H7 (cell line): ENCODE measurements at regions not wholly inside any gene's neighbourhood (a gene's known extent, or its start where the extent isn't known, plus 50 kb on each side); places are given as distances from the start of the nearest gene placed in this dataset.
"Not testable (repeated sequence)": the region's sequence is repeated elsewhere in the genome, so short reads cannot be mapped to it uniquely, and the experiment has no call there.

Experiments used
- DNase-seq: peaks from one replicate; pipeline ENCODE4 v3.0.0; 2012
- H3K27me3 ChIP-seq: 2 replicates; pipeline ENCODE4 v1.6.0; 2011; ENCODE audit warnings: mild to moderate bottlenecking, low read length; ENCODE audit not compliant: control insufficient read depth, insufficient read depth
- H3K36me3 ChIP-seq: replicated peaks from 2 replicates; pipeline ENCODE4 v1.5.1; 2011; ENCODE audit warnings: low read length; ENCODE audit not compliant: control insufficient read depth, insufficient read depth
- H3K4me3 ChIP-seq: 2 replicates; pipeline ENCODE4 v1.5.1; 2011; ENCODE audit warnings: low read depth, mild to moderate bottlenecking, control low read depth, low read length, moderate library complexity; ENCODE audit not compliant: insufficient read depth

- no peak for DNase-seq
- no peak overlapping the region for H3K4me3 ChIP-seq
- H3K36me3 ChIP-seq: no peaks in the 10 kb centered on the region
- H3K27me3 ChIP-seq: no peaks in the 10 kb centered on the region
These were observed 107.7 kb upstream of the ZNF648 start for GRCh38 chr1:182169203-182169602.

- Histone ChIP-seq H3K36me3 (no peaks in the 10 kb centered on the region), H3K27me3 (no peaks in the 10 kb centered on the region; the same call in 1 of the 2 replicates), H3K4me3 (no peak overlapping the region)
- DNase-seq: no peak
These were observed 105.2 kb upstream of the ZNF648 start for GRCh38 chr1:182166750-182167149.

GRCh38 chr1:182166321-182166720, 104.8 kb upstream of the ZNF648 start:
- DNase-seq: no peak
- Histone ChIP-seq H3K27me3 (no peaks in the 10 kb centered on the region; the same call in 1 of the 2 replicates), H3K4me3 (no peak overlapping the region), H3K36me3 (no peaks in the 10 kb centered on the region)

- H3K27me3 ChIP-seq: no peaks in the 10 kb centered on the region; the same call in 1 of the 2 replicates
- DNase-seq: no peak
- no peak overlapping the region for H3K4me3 ChIP-seq
- H3K36me3 ChIP-seq: no peaks in the 10 kb centered on the region
These were observed 102.8 kb upstream of the ZNF648 start for GRCh38 chr1:182164273-182164672.

- no peak for DNase-seq
- Histone ChIP-seq H3K4me3 (no peak overlapping the region), H3K27me3 (no peaks in the 10 kb centered on the region; the same call in 1 of the 2 replicates), H3K36me3 (no peaks in the 10 kb centered on the region)
These were observed 102.3 kb upstream of the ZNF648 start for GRCh38 chr1:182163821-182164223.

GRCh38 chr1:182159443-182159842, 97.9 kb upstream of the ZNF648 start:
- Histone ChIP-seq H3K27me3 (no peaks in the 10 kb centered on the region; the same call in 1 of the 2 replicates), H3K4me3 (no peak overlapping the region), H3K36me3 (no peaks in the 10 kb centered on the region)
- DNase-seq: no peak

- no peaks in the 10 kb centered on the region for H3K36me3 ChIP-seq
These were observed 95.7 kb upstream of the ZNF648 start for GRCh38 chr1:182157187-182157586.

GRCh38 chr1:182154425-182154824, 92.9 kb upstream of the ZNF648 start:
- DNase-seq, H3K27me3 ChIP-seq, H3K4me3 ChIP-seq, H3K36me3 ChIP-seq: not testable (repeated sequence)

More at GRCh38 chr1:182157187-182157586, 95.7 kb upstream of the ZNF648 start:
- DNase-seq: no peak
- Histone ChIP-seq H3K4me3 (no peak overlapping the region), H3K27me3 (no peaks in the 10 kb centered on the region)

GRCh38 chr1:182149411-182149965, 88.0 kb upstream of the ZNF648 start:
- Histone ChIP-seq H3K4me3 (no peak overlapping the region), H3K36me3 (no peaks in the 10 kb centered on the region), H3K27me3 (no peaks in the 10 kb centered on the region)
- no peak for DNase-seq

- no peak for DNase-seq
- H3K27me3 ChIP-seq: peaks cover 2% of the 10 kb centered on the region; the same call in 1 of the 2 replicates
These were observed 86.4 kb upstream of the ZNF648 start for GRCh38 chr1:182147951-182148350.

GRCh38 chr1:182147136-182147820, 85.8 kb upstream of the ZNF648 start:
- Histone ChIP-seq H3K27me3 (peaks cover 2% of the 10 kb centered on the region; the same call in 1 of the 2 replicates), H3K36me3 (no peaks in the 10 kb centered on the region), H3K4me3 (no peak overlapping the region)
- no peak for DNase-seq

More at GRCh38 chr1:182147951-182148350, 86.4 kb upstream of the ZNF648 start:
- Histone ChIP-seq H3K4me3 (no peak overlapping the region), H3K36me3 (no peaks in the 10 kb centered on the region)

- DNase-seq: no peak
These were observed 84.8 kb upstream of the ZNF648 start for GRCh38 chr1:182146286-182146685.

GRCh38 chr1:182145441-182145840, 83.9 kb upstream of the ZNF648 start:
- no peak for DNase-seq
- Histone ChIP-seq H3K4me3 (no peak overlapping the region), H3K27me3 (peaks cover 2% of the 10 kb centered on the region; the same call in 1 of the 2 replicates), H3K36me3 (no peaks in the 10 kb centered on the region)

More at GRCh38 chr1:182146286-182146685, 84.8 kb upstream of the ZNF648 start:
- H3K36me3 ChIP-seq: no peaks in the 10 kb centered on the region
- H3K27me3 ChIP-seq: peaks cover 2% of the 10 kb centered on the region; the same call in 1 of the 2 replicates
- no peak overlapping the region for H3K4me3 ChIP-seq

- peaks cover 2% of the 10 kb centered on the region; the same call in 1 of the 2 replicates for H3K27me3 ChIP-seq
- H3K36me3 ChIP-seq: no peaks in the 10 kb centered on the region
- DNase-seq: no peak
- no peak overlapping the region for H3K4me3 ChIP-seq
These were observed 83.1 kb upstream of the ZNF648 start for GRCh38 chr1:182144646-182145030.
